Gastrocnemius medialis (tissue), 4 donors: ENCODE measurements at regions not wholly inside any gene's neighbourhood (a gene's known extent, or its start where the extent isn't known, plus 50 kb on each side); places are given as distances from the start of the nearest gene placed in this dataset.

Experiments
- POLR2A ChIP-seq, 2 donors: fragments of 450-650 bp; IDR thresholded peaks; one replicate each; pipeline ENCODE4 v1.6.1; 2017; ENCODE audit warnings: antibody characterized with exemption in 2 of 2, mild to moderate bottlenecking in 2 of 2, moderate library complexity in 2 of 2
- TF ChIP-seq, protein P1 (sequence below), 5 experiments: fragments of 450-650 bp in 3 of 5; fragments of 200-600 bp in 2 of 5; sonication (generic) in 2 of 5; IDR thresholded peaks in 4 of 5; conservative IDR thresholded peaks in 1 of 5; 1 replicate in 4 of 5; 2 replicates in 1 of 5; pipeline ENCODE4 v1.5.1; 2016 to 2019; ENCODE audit warnings: antibody characterized with exemption in 5 of 5, mild to moderate bottlenecking in 3 of 5, moderate library complexity in 3 of 5

DNA sequence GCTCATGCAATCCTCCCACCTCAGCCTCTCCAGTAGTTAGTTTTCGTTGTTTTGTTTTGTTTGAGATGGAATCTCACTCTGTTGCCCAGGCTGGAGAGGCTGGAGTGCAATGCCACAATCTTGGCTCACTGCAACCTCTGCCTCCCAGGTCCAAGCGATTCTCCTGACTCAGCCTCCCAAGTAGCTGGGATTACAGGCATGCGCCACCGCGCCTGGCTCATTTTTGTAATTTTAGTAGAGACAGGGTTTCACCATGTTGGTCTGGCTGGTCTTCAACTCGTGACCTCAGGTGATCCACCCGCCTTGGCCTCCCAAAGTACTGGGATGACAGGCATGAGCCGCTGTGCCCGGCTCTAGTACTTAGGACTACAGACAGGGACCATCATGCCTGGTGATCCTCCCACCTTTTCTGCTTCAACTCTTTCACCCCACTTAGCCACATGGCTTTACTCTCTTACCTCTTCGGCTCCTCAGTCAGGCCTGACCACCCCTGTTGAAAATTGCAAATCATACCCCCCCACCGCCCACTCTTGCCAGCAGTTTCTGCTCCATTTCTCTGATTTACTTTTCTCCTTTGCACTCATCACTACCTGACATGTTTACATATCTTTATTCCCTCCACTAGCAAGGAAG lies 157.1 kb upstream of the GRK3 start:
- TF ChIP-seq, protein P1, sequence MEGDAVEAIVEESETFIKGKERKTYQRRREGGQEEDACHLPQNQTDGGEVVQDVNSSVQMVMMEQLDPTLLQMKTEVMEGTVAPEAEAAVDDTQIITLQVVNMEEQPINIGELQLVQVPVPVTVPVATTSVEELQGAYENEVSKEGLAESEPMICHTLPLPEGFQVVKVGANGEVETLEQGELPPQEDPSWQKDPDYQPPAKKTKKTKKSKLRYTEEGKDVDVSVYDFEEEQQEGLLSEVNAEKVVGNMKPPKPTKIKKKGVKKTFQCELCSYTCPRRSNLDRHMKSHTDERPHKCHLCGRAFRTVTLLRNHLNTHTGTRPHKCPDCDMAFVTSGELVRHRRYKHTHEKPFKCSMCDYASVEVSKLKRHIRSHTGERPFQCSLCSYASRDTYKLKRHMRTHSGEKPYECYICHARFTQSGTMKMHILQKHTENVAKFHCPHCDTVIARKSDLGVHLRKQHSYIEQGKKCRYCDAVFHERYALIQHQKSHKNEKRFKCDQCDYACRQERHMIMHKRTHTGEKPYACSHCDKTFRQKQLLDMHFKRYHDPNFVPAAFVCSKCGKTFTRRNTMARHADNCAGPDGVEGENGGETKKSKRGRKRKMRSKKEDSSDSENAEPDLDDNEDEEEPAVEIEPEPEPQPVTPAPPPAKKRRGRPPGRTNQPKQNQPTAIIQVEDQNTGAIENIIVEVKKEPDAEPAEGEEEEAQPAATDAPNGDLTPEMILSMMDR (IDR thresholded peaks at IDR 0.05 in 4 of 5, conservative IDR thresholded peaks at IDR 0.05 in 1 of 5) = no peak
- no peak for TF ChIP-seq POLR2A (IDR thresholded peaks at IDR 0.05)
